Occipital lobe (tissue), 1 donor: ENCODE measurements at regions not wholly inside any gene's neighbourhood (a gene's known extent, or its start where the extent isn't known, plus 50 kb on each side); places are given as distances from the start of the nearest gene placed in this dataset.
"Not testable (repeated sequence)": the region's sequence is repeated elsewhere in the genome, so short reads cannot be mapped to it uniquely, and the experiment has no call there.

Experiments used
- DNase-seq: peaks from one replicate; lab custom pipeline; 2025; lab: John Stamatoyannopoulos, UW

DNA sequence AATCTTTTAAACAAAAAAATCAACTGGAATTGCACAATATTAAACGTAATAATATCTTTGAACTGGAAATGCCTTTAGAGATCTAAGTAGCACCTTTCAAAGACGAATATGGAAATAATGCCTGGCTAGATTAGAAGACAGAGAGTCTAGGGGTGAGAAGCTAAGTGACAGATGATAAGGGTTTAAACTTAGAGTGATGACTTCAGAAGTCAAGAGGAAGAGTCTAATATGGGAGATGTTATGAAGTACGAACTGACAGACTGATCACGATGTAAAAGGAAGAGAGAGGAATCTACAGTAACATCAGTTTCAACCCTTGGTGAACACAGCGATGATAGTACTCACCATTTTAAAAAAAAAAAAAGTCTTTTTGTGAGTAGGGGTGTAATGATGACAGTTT lies 57.9 kb downstream of the HINT1 start:
- no peak for DNase-seq

DNA sequence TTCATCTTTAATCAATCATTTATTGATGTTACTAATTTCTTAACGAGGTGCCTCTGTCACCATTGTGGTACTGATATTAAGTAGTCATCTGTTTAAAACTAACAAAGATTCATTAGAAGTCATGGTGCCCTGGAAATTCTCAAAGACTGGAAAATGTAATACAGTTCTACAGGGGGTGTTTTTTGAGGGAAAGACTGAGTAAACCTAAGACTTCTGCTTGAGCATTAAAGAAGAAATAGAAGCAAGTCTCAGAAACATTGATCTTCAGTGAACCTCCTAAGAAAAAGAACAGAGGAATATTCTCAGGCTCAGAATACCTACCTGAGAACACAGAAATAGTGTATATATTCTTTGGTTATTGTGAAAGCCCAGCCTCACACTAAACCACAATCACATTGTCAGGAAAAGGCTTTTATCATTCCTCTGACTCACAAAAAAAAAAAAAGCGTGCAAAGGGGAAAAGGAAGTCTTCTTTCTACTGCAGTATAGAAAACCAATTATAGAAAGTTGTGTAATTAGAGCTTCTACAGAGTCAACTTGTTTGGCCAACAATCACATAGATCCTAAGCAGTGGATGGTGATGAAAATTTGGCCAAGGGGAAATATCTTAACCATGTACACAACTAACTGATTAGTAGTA lies 60.8 kb downstream of the HINT1 start:
- DNase-seq = no peak

GRCh38 chr5:131096774-131097710 lies 68.0 kb downstream of the HINT1 start:
- DNase-seq = no peak

GRCh38 chr5:131095561-131095960 lies 69.5 kb downstream of the HINT1 start:
- DNase-seq = not testable (repeated sequence)

DNA sequence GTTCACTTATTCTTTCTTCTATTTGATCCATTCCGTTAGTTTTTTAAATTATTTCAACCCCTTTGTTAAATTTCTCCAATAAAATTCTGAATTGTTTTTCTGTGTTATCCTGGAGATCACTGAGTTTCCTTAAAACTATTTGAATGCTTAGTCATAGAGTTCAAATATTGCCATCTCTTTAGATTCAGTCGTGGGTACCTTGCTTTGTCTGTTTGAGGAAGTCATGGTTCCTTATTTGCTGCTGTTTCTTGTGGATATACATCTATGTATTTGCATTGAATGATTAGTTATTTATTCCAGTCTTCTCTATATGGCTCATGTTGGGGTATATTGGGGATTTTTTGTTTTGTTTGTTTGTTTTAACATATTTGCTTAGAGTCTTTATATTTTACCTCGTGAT lies 80.6 kb downstream of the HINT1 start:
- DNase-seq = no peak

GRCh38 chr5:131081913-131082488 lies 83.1 kb downstream of the HINT1 start:
- DNase-seq = no peak

- DNase-seq = no peak
Observed at GRCh38 chr5:131081374-131081773, 83.7 kb downstream of the HINT1 start.

- no peak for DNase-seq
Observed at GRCh38 chr5:131079232-131079631, 85.8 kb downstream of the HINT1 start.

GRCh38 chr5:131068893-131069643 lies 96.0 kb downstream of the HINT1 start:
- DNase-seq = peak; percentile 40

GRCh38 chr5:131068076-131068475 lies 97.0 kb downstream of the HINT1 start:
- DNase-seq = no peak

DNA sequence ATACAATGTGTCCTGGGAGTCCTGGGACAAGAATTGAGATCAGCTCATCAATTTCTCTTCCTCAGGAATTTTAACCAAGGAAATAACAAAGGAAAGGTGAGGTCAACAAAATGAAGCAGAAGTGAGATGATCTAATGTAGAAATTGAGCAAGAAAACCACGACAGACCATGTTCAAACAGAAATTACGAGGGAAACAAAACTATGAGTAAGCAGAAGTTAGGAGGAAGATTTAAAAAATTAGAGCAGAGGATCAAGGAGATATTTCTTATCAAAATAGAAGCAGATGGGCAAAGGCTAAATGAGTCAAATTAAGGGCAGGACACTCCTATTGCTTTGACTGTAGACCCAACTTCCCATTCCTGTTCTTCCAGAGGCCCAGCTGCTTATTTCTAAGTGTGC lies 97.4 kb downstream of the HINT1 start:
- no peak for DNase-seq

GRCh38 chr5:131064669-131065371 lies 100.2 kb downstream of the HINT1 start:
- DNase-seq = no peak

- no peak for DNase-seq
Observed at GRCh38 chr5:131042021-131042789, 122.9 kb downstream of the HINT1 start.

DNA sequence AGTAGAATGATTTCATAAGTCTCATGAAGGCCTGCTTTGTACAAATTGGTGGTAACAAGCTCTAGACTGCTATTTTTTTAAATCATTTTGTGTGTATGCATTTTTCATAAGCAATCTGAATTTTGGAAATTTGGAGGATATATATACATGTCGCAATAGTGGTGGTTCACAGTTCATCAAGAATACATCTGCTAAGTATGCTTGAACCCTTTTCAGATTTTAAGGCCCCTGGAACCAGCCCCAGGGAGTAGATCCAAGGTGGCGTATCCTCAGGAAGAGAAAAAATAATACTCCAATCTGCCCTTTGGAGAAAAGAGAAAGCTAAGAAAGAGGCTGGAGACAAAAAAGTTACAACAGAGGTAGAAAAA lies 141.6 kb downstream of the HINT1 start:
- DNase-seq = no peak

GRCh38 chr5:131022811-131023497 lies 142.1 kb downstream of the HINT1 start:
- DNase-seq = no peak

DNA sequence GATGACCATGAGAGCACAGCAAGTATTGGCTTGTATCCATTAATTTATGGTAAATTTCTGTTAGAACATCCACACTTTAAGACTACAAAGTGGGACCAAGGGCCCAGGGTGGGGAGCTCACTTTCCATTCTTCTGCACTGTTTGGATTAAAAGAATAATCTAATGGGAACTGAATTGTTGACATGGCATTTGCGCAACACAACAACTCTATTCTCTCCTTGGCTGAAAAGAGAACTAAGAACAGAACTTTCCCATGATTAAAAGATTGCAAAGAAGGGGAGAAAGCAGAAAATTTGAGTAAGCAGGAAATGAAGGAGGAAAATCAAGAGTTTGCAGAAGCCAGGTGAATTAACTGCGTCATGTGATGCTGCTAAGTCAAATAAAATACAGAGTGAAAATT lies 143.4 kb downstream of the HINT1 start:
- no peak for DNase-seq

GRCh38 chr5:131019601-131020315 lies 145.3 kb downstream of the HINT1 start:
- DNase-seq = no peak

DNA sequence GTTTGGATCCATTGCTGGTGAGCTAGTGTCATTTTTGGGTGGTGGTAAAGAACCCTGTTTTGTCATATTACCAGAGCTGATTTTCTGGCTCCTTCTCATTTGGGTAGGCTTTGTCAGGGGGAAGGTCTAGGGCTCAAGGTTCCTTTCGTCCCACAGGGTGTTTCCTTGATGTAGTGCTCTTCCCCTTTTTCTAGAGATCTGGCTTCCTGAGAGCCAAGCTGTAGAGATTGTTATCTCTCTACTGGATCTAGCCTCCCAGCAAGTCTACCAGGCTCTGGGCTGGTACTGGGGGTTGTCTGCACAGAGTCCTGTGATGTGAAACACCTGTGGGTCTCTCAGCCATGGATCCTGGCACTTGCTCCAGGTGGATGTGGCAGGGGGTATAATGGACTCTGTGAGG lies 145.9 kb downstream of the HINT1 start:
- DNase-seq = no peak

GRCh38 chr5:131008329-131008728 lies 156.7 kb downstream of the HINT1 start:
- DNase-seq = no peak
